ENCODE measurements at regions not wholly inside any gene's neighbourhood (a gene's known extent, or its start where the extent isn't known, plus 50 kb on each side); places are given as distances from the start of the nearest gene placed in this dataset.
"Not testable (repeated sequence)": the region's sequence is repeated elsewhere in the genome, so short reads cannot be mapped to it uniquely, and the experiment has no call there.

DNA sequence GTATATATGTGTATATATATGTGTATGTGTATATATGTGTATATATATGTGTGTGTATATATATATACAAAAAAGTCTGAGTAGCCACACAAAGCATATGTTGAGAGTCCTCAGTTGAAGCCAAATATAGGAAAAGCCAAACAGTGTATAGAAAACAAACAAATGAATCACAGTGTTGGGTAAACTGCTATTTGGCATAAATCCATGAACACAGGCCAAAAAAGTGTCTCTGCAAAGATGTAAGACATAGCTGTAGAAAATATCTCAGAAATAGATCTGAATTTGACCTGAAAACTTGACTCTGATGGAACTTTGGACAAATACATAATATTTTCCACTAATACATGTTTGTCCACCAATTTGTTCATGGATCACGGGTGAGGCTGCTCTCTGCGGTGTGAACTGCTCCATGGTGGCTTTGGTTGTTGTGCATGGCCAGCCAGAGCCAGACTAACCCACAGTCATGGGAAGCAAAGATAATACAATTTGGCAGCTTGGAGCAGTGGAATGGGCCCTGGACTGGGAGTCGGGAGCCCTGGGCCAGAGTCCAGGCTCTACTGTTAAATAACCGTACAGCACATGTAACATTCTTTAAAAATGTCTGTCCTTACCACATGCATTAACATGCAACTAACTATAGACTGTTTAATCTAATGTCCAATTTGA, 76.9 kb upstream of the EED start:
- no peak for DNase-seq (ENCODE audit: low spot score)

DNA sequence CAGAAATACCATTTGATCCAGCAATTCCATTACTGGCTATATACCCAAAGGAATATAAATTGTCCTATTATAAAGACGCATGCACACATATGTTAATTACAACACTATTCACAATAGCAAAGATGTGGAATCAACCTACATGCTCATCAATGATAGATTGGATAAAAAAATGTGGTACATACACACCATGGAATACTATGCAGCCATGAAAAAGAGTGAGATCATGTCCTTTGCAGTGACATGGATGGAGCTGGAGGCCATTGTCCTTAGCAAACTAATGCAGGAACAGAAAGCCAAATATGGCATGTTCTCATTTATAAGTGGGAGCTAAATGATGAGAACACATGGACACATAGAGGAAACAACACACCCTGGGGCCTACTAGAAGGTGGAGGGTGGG, 78.3 kb upstream of the EED start:
- DNase-seq (ENCODE audit: low spot score): not testable (repeated sequence)

DNA sequence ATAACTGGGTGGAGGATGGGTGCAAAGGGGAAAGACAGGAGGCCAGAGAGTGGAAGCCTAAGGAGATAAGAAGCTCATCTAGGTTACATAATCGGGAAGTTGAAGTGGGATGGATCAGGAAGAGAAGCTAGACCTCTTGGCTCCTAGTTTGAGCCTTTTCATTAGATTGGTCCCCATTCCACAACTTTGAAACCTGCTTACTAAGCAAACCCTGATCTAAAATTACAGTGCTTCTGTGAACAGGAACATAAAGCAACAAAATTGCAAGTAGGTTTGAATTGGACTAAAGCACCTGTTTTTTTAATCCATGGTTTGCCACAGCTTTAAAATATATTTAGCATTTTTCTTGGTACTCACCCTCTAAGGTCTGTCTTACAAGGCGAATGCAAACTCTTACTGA, 80.4 kb upstream of the EED start:
- DNase-seq (ENCODE audit: low spot score): no peak

DNA sequence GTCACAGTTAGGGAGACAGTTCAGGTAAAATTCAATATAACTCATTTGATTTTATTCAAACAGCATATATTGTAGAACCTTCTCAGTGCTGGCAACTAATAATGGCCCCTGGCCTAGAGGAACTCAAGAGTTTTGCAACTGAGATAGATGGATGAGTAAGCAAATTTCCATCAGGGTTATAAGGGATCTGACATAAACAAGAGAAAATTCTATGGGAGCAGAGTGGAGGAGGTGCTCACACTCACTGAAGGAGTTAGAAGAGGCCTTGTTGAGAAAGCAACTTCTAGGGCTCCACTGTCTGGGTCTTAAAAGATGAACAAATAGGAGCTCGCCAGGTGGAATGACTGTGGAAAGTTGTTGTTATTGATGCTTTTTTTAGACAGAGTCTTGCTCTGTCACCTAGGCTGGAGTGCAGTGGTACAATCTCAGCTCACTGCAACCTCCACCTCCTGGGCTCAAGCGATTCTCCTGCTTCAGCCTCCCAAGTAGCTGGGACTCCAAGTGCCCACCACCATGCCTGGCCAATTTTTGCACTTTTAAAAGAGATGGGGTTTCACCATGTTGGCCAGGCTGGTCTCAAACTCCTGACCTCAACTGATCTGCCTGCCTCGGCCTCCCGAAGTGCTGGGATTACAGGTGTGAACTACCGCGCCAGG, 81.2 kb upstream of the EED start:
- not testable (repeated sequence) for DNase-seq (ENCODE audit: low spot score)

DNA sequence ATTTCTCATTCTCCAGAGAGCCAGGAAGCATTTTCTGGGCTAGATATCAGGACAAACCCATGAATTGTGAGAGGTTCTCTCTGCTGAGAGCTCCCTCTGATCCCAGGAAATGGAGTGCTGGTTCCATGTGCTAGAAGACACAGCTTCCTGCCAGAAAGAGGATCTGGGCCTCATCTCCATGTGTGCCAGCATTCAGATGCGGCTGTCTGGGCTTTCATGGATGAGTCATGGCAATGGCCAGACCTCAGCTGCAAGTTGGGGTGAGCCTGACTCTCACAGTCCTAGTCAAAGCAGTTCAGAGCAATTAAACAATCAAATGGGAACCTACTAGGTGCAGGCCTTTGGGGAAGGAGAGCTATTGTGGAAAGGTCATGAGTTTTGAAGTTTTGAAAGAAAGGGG, 82.3 kb upstream of the EED start:
- DNase-seq (ENCODE audit: low spot score): peak; percentile 55

DNA sequence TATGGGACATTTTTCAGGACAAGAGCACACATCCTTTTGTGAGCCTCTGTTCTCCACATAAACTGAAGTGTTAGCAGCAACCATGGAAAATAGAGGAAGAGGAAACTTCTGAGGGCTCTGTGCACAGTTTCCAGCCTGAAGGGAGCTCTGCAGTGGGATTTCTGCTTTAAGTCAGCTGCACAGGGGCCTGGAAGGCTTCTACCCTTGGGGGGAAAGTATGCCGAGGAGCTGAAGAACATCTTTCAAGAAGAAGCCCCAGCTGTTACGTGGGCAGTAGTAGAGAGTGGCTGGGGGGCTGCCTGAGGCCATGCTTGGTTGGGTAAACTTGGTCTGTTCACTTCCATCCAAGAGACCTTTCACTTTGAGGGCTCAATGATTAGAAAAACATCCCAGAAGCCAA, 82.7 kb upstream of the EED start:
- no peak for DNase-seq (ENCODE audit: low spot score)

DNA sequence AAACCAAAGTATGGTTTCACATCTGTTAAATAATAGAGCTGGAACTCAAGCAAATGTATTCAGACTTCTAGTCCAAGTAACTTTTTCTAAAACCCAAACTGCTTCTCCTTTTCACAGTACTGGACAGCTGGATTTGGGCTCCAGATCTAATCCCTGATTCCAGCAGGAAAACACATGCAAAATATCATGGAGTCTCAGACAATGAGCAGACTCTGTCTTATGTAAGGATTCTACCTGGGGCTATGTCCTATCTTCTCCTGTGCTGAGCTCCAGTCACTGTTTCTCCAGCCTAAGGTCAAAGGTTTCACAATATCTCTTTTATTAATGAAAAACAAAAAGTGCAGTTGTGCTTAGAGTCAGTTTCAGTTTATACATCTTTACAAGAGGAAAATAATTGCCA, 83.2 kb upstream of the EED start:
- DNase-seq (ENCODE audit: low spot score): no peak

DNA sequence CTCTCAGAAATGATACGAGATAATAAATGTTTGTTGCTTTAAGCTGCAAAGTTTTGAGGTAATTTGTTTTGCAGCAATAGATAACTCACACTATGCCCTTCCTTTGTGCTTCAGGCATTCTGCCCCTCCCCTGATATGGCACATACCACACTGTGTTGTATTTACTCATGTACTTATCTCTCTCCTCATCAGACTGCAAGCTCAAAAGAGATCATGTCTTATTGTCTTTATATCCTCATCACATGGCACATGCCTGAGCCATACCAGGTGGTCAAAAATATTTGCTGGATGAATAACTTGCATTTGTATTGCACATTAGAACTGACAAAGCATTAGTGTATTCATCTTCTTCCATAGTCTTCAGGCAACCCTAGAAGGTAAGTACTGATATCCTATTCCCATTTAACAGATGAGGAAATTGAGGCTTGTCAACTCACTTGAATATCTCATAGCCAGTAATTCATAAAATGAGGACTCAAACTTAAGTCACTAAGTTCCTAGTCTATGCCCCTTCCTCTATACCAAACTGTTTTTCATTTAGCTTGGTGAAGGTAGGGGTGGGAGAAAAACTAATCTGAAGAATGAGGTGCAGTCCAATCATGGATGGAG, 83.9 kb upstream of the EED start:
- no peak for DNase-seq (ENCODE audit: low spot score)

DNA sequence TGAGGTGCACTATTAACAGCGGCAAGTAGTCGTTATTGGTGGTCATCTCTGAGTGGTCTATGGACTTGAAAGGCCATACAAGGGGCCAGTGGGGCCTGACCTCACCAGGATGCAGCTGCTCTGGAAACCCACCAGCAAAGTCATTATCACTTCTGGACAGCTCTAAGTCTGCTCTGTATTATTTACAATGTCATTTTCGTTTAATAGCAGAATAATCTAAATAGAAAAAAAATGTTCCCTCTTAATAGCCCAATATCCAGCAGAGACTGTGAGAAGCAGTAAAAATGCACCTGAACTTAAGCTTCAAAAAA, 85.0 kb upstream of the EED start:
- no peak for DNase-seq (ENCODE audit: low spot score)

DNA sequence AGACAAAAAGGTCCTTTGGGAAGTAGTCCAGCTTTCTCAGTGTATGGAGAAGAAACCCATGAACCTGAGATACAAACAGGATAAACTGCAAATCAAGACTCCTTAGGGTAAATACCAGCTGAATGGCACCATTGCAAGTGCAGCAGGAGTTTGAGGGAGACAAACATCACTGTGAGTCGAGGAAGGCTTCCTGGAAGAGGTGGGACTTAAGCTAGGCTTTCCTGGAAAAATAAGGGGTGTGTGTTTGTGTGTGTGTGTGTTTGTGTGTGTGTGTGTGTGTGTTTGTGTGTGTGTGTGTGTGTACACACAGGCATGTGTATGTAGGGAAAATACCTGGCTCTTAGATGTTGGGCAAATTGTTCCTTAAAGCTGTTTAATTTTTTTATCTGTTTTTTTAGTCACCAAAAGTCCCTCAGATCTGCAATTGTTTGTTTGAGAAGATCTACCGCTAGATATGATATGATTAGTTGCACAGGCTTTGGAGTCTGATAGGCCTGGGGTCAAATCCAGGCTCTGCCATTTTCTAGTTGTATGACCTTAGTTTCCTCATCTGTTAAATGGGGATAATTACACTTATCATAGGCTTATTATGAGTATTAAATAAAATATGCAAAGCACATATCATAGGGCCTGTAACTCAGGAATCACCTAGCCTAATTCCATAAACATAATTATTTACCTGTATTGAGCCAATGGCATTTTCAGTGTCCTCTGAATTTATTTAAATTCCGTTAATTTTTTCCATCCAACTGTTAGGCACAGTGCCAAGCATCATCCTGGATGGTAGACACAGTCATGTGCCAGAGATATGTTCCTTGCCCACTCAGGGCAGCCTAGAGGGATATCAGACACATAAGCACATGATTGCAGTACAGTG, 85.6 kb upstream of the EED start:
- no peak for DNase-seq (ENCODE audit: low spot score)

DNA sequence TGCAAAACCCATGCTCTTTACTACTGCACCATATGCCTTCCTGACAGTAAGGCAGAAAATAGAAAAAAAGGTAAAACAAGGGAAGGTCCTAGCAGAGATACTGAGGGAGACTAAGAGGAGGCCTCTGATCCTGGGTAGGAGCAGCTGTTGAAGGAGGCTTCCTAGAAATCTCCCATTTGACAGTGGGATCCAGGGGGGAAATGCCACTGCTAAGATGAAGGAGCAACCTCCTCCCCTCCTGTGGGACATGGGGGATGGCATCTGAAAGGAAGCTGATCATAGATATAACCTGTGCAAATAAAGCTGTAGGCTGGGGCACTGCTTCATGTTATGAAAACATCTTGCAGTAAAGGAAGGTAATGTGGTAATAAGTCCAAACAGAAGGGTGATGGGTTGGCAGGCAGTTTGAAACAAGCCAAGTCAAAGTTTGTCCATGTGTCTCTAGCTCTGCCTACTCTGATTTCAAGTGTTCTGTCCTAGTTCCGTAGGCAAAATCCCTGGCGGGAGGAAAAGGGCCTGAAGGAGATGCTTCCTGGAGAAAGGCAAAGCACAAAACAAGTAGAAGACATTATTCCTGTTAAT, 86.7 kb upstream of the EED start:
- DNase-seq (ENCODE audit: low spot score): no peak

DNA sequence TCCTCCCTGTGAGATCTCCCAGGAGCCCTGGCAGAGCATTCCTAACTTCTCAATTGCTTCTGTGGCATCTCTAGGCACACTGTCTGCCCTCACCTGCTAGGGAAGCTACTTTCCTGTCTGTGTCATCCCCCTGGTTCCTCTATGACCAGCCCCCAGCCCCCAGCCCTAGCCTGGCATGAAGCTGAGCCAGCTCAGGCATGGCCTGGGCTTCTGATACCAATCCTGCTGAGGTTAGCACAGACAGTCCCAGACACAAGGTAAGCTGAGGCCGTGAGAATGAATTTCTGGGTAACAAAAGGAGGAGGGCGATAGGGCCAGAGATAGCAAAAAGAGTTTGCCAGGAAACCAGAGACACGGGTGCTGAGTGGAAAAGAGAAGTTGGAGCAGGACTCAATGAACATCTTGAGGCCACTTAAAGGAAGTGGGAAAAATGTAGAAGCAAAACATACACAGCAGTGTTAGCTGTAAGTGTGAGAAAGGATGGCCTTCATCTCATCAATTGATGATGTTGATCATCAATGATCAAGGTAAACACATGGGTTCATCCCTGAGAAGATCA, 87.6 kb upstream of the PICALM start:
- no peak for DNase-seq (ENCODE audit: low spot score)

DNA sequence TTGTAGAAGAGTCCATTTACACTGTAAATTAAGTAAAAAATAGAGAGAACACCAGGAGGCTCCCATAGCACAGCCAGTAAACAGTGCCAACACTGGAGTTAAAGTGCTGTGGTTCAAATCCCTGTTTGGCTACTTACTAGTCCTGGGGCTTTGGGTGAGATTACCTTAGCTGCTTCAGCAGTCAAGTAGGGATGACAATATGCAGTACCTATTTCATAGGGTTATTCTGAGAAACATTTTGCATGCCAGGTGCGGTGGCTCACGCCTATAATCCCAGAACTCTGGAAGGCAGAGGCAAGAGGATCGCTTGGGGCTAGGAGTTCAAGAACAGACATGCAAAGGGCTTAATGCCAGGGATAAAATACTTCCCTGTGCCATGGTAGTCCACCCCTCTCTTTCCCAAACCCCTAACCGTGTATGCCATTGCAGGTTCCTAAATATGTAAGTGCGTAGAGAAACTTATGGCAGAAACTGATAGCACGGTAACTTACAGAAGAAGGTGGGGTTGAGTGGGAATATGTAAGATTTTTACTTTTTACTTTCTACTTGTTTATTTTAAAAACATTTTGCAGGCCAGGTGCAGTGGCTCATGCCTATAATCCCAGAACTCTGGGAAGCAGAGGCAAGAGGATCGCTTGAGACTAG, 86.4 kb upstream of the PICALM start:
- no peak for DNase-seq (ENCODE audit: low spot score)

DNA sequence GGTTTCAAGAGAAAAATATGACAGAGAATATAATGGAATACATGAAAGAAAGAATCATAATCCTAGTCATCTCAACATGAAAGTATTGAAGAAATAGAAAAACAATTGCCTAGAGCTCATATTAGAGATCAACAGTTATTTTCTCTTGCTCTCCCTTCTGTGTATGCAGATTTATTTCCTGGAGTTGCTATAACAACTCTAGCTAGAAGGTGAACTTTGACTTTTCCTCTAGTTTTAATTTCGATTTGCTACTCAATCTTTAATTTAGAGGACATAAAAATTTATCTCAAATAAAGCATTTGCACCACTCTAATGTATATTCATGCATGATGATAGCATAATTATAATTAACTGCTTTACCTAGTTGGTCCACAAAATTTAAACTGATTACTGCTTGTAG, 84.6 kb upstream of the PICALM start:
- DNase-seq (ENCODE audit: low spot score): no peak

DNA sequence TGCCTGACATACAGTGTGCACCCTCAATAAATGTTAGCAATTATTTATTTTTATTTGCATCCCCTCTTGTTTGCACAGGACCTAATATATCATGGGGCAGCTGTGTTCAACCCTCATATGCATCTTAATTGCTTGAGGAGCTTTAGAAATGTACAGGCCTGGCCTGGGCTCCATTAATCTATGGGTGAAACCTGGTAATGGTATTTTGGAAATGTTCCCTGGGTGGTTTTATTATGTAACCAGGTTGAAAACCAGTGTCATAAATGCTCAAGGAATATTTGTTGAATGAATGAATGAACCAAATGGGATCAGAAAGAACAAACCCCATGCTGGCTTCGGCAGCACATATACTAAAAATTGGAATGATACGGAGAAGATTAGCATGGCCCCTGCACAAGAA, 84.0 kb upstream of the PICALM start:
- no peak for DNase-seq (ENCODE audit: low spot score)

DNA sequence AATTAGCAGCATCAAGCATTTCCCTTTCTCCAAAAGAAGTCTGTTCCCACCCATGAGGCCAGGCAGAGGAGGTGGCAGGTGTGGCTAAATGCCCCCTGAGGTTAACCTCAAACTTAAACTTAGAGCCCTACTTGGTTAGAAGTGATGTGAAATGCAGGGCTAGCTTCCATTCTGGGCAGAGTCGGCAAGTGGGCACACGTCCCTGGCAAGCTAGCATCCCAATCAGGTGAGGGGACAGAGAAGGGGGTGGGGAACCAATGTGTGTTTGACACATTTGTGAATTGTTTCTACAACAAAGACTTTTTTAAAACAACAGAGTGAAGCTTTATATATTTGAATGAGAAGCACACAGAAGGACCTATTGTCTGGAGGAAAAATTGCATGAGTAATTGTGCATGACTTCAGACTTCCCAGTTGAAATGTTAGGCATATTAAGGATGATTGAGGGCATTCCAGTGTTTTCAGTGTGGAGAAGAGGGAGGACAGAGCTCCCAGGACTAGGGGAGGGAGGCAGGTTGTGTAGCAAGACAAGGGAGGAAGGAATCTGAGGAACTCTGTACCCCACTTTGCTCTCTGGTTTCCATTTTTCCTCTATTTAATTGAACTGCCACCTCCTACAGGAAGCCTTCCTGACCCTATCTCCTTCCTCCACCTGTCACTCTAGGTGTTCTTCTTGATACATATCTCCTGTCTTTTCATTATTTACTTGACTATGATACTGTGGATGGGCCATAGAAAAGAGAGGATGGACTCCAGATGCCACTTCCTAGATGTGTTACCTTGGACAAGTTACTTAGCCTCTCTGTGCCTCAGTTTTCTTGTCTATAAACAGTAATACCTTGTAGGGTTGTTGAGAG, 83.3 kb upstream of the PICALM start:
- DNase-seq (ENCODE audit: low spot score): peak; percentile 20

DNA sequence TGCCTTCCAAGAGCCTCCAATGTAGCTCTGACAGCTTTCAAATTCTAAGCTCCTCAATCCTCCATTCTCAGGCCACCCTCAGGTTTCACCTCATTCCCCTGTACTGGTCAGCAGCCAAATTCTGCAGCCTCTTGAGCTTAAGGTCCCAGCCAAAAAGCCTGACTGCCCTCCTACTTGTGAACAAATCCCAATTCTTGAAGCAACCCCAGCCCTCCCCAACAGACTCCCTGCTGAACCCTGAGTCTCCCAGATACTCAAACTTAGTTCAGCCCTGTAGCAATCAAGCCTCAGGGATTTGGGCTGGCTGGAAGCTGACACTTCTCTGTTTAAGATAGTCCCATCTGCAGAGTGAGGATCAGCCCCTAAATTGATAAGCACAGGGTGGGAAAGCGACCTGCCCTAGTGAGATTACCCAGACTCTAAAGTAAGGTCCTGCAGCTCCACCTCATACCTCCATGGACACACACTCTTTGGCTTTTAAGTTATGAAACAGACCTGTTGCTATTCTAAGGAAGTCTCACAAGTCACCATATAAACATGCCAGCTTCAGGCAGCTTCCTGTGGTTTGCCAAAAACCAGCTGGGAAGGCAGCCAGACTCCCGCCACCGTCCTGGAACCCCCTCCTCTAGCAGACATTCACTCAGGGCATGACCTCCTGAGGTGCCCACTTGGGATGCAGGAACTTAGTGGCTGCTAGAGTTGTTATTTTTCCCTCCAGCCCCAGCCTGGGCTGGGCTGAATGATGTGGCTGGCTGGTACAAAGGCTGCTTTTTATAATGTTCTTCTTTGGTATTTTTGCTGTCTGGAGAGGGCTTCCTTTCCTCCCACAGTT, 82.5 kb upstream of the PICALM start:
- no peak for DNase-seq (ENCODE audit: low spot score)

DNA sequence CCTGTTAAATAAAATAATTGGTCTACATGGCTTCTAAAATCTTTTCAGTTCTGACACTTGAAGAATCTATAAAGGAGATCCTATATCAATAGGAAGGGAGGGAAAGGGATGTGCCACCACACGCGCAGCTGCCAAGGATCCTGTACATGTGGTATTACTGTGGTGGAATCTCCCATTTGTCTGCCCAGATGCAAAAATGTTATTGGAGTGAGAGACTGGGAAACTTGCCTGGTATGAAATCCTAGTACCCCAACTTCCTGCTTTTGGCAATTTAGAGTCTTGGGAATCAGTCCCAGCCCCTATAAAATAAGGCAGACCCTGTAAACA, 81.9 kb upstream of the PICALM start:
- no peak for DNase-seq (ENCODE audit: low spot score)

DNA sequence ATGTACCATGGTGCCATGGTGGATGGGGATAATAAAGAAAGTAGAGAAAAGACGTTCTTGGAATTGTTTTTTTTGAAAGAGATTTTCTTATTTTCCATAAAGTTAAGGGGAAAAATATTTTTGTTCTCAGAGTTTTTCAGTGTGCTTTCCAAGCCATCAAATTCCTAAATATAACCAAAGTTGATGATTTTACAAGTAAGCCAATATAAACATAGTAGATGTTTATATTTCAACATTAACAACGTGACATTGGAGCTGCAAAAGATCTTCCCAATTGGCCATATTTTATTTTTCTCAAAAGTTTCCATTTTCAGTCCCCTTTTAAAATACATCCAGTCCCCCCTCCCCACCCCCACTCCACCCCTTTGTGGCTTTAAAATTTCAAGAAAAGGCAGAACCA, 80.9 kb upstream of the PICALM start:
- no peak for DNase-seq (ENCODE audit: low spot score)

DNA sequence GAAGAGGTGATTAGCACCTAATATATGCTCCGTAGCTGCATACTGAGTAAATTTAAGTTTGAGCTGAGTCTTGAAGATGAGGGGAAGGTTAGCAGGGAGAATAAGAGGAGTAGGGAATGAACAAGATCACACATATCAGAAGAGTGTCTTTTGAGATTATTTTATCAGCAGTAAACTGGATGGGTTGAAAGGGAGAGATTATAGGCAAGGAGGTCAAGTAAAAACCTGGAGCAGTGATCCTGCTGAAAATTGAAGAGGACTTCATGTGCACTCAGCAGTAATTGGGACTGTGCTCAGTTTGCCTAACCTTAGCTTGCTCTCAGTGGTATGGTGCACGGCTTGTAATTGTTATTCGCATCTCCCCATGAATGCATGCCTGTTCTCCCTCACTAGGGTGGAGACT, 79.5 kb upstream of the PICALM start:
- DNase-seq (ENCODE audit: low spot score): no peak
